GM18858 (cell line): ENCODE measurements at regions not wholly inside any gene's neighbourhood (a gene's known extent, or its start where the extent isn't known, plus 50 kb on each side); places are given as distances from the start of the nearest gene placed in this dataset.

Source experiments
- ATAC-seq: cut with Tn5 transposase; IDR thresholded peaks from one replicate; pipeline ENCODE4 v1.9.1; 2021; ENCODE audit not compliant: unreplicated experiment

GRCh38 chr17:79522414-79522813 lies 88.4 kb downstream of the RBFOX3 start:
- no peak for ATAC-seq

DNA sequence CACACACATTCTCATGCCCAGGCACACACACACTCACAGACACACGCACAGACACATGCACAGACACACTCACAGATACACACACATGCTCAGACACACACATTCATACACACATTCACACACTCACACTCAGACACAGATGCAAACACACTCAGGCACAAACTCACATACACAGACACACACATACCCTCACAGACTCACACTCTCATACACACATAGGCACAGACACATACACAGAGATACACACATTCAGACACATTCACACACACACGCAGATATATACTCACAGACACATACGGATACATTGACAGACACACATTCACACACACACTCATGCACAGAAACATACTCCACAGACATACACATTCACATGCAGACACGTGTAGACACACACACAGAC lies 89.6 kb downstream of the RBFOX3 start:
- ATAC-seq: no peak

GRCh38 chr17:79520167-79521165 lies 90.4 kb downstream of the RBFOX3 start:
- ATAC-seq: no peak

DNA sequence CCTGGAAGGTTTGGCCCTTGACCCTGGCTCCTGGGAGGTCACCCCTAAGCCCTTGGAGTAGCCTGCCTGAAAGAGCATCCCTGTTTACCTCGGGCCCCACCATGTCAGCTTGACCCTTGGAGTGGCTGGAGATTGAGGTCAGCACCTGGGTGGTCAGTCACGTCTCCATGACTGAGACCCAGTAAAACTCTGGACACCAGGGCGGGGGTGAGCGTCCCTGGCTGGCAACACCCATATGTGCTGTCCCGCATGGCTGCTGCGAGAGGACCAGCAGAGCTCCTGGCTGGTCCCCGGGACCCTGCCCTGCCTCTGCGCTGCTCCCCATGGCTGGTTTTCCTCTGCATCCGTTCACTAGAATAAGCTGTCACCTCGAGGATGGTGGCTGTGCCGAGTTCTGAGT lies 91.2 kb downstream of the RBFOX3 start:
- ATAC-seq: no peak

- ATAC-seq: no peak
These were observed 92.0 kb downstream of the RBFOX3 start for GRCh38 chr17:79518585-79519523.

DNA sequence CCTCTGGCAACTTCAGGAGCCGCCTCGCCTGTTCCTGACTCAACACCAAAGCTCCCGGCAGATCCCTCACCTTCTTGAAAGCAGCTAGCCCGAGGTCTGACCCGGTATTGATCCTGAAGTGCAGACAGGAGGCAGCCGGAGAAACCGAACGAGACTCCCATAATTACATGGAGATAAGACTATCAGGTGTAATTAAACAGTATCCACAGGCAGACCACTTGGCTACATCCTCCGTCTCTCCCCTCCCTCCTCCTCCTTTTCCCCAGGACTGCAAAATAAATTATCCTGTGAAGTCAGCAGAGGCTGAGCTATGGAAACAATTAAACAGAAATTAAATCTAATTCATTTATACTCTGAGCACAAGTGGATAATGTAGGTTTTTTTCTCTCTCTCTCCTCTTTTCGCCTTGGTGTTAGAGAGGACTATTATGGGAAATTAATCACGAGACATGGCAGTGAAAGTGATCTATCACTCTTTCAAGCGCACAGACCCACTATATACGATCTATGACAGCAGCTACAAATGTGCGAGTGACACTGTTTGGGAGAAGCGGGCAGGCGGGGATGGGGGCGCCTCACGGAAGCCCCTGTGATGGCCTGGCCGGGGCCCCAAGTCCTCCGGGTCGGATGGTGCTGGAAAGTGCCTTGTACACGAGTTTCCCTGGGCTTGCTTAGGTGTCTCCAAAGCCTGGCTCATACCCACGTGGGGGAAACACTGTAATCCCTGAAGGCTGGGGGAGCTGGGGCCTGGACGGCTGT lies 92.8 kb downstream of the RBFOX3 start:
- no peak for ATAC-seq

DNA sequence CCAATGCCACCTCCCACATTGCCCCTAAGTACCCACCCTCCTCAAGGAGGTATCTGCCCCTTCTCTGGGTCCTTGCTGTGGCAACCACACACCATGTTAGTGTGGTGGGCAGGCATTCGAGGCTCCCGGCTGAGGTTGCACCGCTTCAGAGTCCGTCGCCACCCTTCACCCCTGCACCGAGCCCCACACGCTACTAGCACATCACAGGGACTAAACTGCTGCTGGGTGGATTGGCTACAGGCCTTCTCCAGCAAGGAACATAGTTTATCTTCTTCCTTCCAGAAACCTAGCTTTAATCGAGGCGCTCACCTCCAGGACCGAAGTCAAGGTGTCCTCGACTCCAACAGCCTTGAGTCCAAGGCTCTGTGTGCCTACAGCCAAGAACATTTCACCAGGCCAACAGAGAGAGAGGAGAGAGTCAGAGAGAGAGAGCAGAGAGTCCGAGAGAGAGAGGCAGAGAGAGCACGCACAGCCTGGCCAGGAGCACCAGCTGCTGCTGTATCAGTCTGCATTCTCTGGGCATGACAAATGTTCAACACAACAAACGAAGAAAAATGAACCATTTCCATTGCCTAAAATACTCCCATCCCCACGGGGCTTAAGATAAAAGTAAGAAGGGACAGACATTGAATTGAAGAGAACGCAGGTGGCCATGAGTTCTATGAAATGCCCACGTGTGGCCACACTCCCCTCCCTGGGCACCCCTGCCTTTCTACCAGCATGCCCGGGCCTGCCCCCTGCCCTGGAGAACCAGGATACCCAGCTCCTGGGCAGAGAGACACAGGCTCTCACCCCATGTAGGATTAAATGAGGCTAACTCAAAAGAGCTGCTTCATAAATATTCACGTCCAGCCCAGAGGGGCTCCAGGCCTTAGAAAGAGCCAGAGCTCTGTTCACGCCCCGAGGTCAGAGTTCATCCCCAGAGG lies 94.9 kb downstream of the RBFOX3 start:
- ATAC-seq: no peak

GRCh38 chr17:79515110-79515509 lies 95.7 kb downstream of the RBFOX3 start:
- no peak for ATAC-seq

DNA sequence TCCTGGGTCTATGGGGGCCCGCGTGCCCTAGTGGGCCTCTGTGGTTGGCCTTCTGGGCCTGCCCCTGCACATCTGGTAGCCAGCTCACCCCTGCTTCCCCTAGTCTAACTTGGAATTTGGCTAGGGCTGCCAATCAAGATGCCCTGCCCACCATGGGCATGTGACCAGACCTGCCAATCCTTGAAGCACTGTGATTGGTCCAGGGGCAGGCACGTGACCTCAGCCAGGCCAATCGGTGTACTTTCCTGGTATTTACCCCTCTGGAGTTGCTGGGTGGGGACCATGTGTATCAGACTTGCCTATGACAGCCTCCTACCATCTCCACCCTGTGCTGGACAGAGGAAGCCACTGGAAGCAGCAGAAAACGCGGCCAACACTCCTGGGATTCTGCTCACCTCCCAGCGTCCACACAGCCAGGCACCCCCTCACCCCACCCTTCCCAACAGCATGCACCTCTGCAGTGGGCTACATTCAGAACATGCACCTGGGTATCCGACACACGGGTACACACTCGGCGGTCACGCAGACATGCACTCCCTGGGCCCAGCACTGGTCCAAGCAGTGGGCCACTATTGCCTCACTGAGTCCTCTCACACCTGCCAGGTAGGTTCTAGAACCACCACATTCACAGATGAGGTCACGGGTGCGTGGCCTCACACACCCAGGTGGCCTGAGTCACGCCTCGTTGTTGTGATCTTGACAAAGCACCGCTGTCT lies 96.9 kb downstream of the RBFOX3 start:
- ATAC-seq: no peak

DNA sequence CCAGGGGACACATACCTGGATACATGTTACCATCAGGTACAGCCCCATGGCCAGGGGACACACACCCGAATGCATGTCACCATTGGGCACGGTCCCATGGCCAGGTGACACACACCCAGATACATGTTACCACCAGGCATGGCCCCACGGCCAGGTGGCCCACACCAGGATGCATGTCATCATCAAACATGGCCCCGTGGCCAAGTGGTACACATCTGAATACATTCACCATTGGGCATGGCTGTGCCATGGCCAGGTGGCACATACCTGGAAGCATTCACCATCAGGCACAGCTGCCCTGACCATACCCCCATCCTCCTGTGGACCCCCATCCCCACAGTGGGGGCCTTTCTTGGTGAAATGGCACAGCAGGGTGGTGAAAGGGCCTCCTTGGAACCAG lies 97.6 kb downstream of the RBFOX3 start:
- no peak for ATAC-seq

DNA sequence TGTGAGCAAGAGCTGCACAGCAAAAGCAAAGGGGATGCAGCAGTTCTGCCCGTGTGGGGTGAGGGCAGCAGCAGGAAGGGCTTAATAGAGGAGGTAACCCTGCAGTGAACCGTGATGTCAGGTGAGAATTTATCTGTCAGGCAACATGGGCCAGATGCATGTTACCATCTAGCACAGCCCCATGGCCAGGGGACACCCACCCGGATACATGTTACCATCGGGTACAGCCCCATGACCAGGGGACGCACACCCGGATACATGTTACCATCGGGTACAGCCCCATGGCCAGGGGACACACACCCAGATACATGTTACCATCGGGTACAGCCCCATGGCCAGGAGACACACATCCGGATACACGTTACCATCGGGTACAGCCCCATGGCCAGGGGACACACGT lies 99.4 kb downstream of the RBFOX3 start:
- ATAC-seq: no peak

DNA sequence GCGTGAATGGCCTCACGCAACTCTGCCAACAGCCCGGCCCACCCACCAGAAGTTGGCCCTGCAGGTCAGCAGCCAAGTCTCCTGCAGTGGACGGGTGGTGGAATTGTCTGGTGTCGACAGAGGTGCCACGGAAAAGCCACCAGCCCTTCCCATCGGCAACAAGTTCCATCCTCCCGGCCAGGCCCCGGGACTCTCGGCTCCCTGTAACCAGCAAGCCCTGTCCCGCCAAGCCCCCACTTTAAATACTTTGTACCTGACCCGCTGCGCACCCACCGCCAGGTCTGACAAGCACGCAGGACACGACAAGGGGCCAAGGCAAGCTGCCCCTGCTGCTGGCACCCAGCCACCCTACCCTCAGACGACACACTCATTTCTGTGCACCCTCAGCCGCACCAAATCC lies 100.8 kb downstream of the RBFOX3 start:
- no peak for ATAC-seq

GRCh38 chr17:79509490-79509889 lies 101.4 kb downstream of the RBFOX3 start:
- no peak for ATAC-seq

DNA sequence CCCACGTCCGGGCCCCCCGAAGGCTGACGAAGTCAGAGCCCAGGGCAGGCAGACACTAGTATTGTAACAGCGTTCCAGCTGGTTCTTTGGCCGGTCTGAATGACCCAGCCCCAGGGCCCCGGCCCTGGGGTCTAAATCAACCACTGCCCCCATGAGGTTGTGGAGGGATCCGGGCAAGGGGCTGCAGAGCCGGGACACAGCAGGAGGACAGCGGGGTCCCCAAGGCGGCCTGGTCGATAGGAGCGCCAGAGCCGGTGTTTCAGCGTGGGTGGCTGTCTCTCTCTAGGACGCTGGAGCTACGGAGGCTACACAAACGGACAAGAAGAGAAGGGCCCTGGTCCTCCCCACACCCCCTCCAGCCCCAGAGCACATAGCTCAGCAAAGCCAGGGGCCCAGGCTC lies 101.8 kb downstream of the RBFOX3 start:
- ATAC-seq: no peak

DNA sequence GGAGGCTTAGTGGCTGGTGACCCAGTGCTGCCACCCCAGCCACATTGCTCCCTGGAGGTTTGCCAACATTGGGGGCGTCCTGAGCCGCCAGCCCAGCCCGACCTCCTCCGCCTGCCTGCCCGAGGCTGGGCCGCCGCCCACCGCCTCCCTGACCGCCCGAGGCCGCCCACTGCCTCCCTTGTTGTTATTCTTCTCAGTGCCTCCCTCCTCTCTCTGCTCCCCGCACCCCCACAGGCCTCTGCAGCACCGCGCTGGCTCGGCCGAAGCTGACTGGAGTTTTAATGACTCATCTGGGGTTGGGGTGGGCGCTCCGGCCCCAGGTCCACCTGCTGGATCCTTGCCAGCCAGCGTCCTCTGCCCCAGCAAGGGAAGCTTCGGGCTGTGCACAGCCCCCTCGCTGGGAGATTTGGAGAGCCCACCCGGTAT lies 102.5 kb downstream of the RBFOX3 start:
- ATAC-seq: no peak

DNA sequence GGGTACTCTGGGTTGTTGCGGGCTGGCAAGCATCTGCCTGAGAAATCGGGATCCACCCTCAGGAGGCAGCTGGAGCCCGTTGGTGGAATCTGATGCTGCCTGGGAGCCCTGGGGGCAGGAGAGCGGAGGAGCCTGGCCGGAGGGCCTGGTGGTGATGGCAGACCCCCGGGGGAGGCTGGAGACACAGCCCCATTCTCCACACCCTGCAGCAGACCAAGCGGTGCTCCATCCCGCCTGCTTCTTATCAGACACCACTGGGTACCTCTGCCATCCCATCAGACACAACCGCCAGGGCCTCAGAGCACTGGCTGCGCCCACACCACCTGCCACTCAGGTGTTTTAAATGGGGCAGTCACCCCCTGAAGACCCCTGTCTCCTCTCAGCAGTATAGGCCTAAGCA lies 103.9 kb downstream of the RBFOX3 start:
- no peak for ATAC-seq

GRCh38 chr17:79506150-79506870 lies 104.5 kb downstream of the RBFOX3 start:
- no peak for ATAC-seq

- no peak for ATAC-seq
These were observed 105.7 kb downstream of the RBFOX3 start for GRCh38 chr17:79505199-79505598.

DNA sequence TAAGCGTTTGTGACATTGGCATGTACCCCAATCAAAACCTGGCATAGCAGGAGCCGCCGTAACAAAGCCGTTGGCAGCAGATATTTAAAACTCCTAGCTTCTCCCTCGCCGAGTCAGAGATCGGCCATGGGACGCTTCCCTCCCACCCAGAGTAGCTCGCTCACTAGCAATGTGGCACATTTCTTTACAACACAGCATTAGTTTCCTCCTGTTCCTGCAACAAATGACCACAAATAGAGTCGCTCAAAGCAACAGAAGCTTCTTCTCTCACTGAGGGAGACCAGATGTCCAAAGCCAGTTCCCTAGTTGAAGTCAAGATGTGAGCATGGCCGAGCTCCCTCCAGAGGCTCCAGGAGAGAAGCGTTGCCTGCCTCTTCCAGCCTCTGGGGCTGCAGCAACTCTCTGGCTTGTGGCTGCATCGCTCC lies 106.7 kb downstream of the RBFOX3 start:
- no peak for ATAC-seq
